Choroid plexus epithelial cell (primary cell): ENCODE measurements at regions not wholly inside any gene's neighbourhood (a gene's known extent, or its start where the extent isn't known, plus 50 kb on each side); places are given as distances from the start of the nearest gene placed in this dataset.
"Not testable (repeated sequence)": the region's sequence is repeated elsewhere in the genome, so short reads cannot be mapped to it uniquely, and the experiment has no call there.

ENCODE experiments used
- DNase-seq: peaks from one replicate; pipeline ENCODE4 v3.0.0-alpha.2; 2010; ENCODE audit warnings: low read depth
- H3K4me3 ChIP-seq: 2 replicates; pipeline ENCODE4 v1.5.1; 2011; ENCODE audit warnings: low read depth, mild to moderate bottlenecking, control low read depth, low read length, moderate library complexity
- TF ChIP-seq, protein P1 (sequence below): conservative IDR thresholded peaks from 2 replicates; pipeline ENCODE4 v1.5.1; 2011; ENCODE audit warnings: low read depth, mild to moderate bottlenecking, control low read depth, inconsistent platforms, low read length, moderate library complexity

GRCh38 chr7:12016439-12016838 lies 184.4 kb upstream of the THSD7A start:
- TF ChIP-seq, protein P1, sequence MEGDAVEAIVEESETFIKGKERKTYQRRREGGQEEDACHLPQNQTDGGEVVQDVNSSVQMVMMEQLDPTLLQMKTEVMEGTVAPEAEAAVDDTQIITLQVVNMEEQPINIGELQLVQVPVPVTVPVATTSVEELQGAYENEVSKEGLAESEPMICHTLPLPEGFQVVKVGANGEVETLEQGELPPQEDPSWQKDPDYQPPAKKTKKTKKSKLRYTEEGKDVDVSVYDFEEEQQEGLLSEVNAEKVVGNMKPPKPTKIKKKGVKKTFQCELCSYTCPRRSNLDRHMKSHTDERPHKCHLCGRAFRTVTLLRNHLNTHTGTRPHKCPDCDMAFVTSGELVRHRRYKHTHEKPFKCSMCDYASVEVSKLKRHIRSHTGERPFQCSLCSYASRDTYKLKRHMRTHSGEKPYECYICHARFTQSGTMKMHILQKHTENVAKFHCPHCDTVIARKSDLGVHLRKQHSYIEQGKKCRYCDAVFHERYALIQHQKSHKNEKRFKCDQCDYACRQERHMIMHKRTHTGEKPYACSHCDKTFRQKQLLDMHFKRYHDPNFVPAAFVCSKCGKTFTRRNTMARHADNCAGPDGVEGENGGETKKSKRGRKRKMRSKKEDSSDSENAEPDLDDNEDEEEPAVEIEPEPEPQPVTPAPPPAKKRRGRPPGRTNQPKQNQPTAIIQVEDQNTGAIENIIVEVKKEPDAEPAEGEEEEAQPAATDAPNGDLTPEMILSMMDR = no peak
- DNase-seq = no peak
- no peak overlapping the region for H3K4me3 ChIP-seq

GRCh38 chr7:12017046-12017445 lies 185.0 kb upstream of the THSD7A start:
- DNase-seq = no peak
- TF ChIP-seq, protein P1 = no peak
- no peak overlapping the region for H3K4me3 ChIP-seq

GRCh38 chr7:12022011-12022410 lies 189.1 kb upstream of the TMEM106B start:
- not testable (repeated sequence) for H3K4me3 ChIP-seq, DNase-seq

DNA sequence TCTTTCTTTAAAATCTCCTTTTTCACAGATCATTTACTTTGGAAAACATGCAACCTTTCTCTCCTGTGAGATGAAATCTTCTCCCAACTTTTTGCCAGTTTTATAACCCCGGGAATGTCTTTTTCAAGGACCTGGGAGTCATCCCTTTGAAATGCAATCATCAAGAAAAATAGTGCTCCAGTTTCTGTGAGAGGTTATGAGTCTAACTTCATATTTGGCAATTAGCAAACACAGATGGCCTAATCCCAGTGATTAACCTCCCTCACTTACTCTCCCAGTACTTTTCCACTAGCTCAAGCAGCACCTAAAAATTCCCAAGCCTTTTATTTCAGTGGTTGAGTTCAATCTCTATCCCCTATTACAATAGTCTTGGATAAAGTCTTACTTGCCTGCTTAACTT lies 185.8 kb upstream of the TMEM106B start:
- TF ChIP-seq, protein P1 = no peak
- no peak for DNase-seq

DNA sequence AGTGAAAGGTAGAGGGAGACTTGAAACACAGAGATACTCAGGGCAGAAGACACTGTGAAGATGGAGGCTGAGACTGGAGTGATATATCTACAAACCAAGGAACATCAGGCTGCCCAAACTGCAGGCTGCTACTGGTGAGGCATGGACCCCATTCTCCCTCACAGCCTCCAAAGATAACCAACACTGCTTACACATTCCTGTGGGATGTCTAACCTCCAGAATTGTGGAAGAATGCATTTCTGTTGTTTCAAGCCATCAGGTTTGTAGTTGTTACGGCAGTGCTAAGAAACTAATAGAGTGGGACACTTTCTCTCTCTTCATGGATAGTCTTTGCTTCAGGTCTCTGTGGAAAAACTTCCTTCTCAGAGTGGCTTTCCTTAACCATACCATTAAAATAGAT lies 182.6 kb upstream of the TMEM106B start:
- TF ChIP-seq, protein P1 = no peak
- DNase-seq = peak; percentile 19
- no peak overlapping the region for H3K4me3 ChIP-seq

More for the DNA sequence above, 185.8 kb upstream of the TMEM106B start:
- no peak overlapping the region for H3K4me3 ChIP-seq

DNA sequence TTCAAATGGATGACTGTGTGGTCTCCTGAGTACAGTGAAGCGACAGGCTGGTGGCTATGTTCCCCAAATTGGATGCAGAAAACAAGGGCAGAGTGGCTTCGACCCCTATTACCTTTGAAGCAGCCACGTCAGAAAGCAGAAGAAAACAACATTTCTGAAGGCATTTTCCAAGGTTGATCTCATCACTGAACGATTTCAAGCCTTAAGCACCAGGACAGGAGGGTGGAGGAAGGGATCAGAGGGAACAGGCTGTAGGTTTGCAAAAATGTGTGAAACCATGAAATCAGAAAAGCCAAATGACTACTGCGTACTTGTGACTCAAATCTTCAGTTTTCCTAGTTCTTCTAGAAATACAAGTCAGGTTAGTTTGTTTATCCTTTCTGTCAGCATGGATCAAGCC lies 181.0 kb upstream of the TMEM106B start:
- TF ChIP-seq, protein P1 = no peak
- H3K4me3 ChIP-seq = no peak overlapping the region
- peak; percentile 83 for DNase-seq

DNA sequence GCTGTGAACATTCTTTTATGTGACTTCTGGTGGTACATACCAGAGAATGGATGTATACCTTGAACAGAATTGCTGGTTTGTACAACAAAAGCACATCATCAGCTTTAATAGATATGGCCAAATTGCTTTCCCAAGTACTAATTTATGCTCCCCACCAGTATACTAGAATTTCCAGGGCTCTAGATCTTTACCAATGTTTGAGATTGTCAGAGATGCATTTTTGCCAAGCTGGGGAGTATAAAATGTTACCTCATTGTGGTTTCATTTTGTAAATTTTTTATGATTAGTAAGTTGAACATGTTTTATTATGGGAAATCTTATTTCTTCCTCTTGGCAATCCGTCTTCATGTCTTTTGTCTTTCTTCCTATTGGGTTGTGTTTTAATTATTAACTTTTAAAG lies 179.9 kb upstream of the TMEM106B start:
- peak; percentile 30 for DNase-seq
- TF ChIP-seq, protein P1 = no peak
- no peak overlapping the region for H3K4me3 ChIP-seq

- H3K4me3 ChIP-seq = no peak overlapping the region
- DNase-seq = peak; percentile 77
- TF ChIP-seq, protein P1 = no peak
These were observed 179.5 kb upstream of the TMEM106B start for GRCh38 chr7:12031638-12032037.
